ENCODE measurements at regions not wholly inside any gene's neighbourhood (a gene's known extent, or its start where the extent isn't known, plus 50 kb on each side); places are given as distances from the start of the nearest gene placed in this dataset.

- H3K27ac ChIP-seq (ENCODE audit: low read depth, low read length): no peak overlapping the region
- H3K36me3 ChIP-seq (ENCODE audit: insufficient read depth, low read length): no peaks in the 10 kb centered on the region
- no peak overlapping the region for H3K4me3 ChIP-seq (ENCODE audit: low read depth, low read length)
- H3K4me1 ChIP-seq (ENCODE audit: control insufficient read depth, insufficient read depth, low read length, unreplicated experiment): no peaks in the 10 kb centered on the region
- H3K79me2 ChIP-seq (ENCODE audit: control insufficient read depth, insufficient read depth, low read length, unreplicated experiment): no peaks in the 10 kb centered on the region
- no peak overlapping the region for H2AFZ ChIP-seq (ENCODE audit: low read length, unreplicated experiment)
- peaks cover 23% of the 10 kb centered on the region for H3K27me3 ChIP-seq (ENCODE audit: insufficient read depth, low read length)
Observed at GRCh38 chr10:44209811-44210210, 175.1 kb downstream of the CXCL12 start.

- no peak overlapping the region for H3K4me3 ChIP-seq (ENCODE audit: low read depth, low read length)
- no peaks in the 10 kb centered on the region for H3K79me2 ChIP-seq (ENCODE audit: control insufficient read depth, insufficient read depth, low read length, unreplicated experiment)
- no peaks in the 10 kb centered on the region for H3K4me1 ChIP-seq (ENCODE audit: control insufficient read depth, insufficient read depth, low read length, unreplicated experiment)
- no peak overlapping the region for H2AFZ ChIP-seq (ENCODE audit: low read length, unreplicated experiment)
- no peaks in the 10 kb centered on the region for H3K36me3 ChIP-seq (ENCODE audit: insufficient read depth, low read length)
- H3K27me3 ChIP-seq (ENCODE audit: insufficient read depth, low read length): peaks cover 27% of the 10 kb centered on the region
- H3K27ac ChIP-seq (ENCODE audit: low read depth, low read length): no peak overlapping the region
Observed at GRCh38 chr10:44207160-44207559, 177.7 kb downstream of the CXCL12 start.

GRCh38 chr10:44206127-44206818 lies 178.6 kb downstream of the CXCL12 start:
- Histone ChIP-seq H3K27ac (ENCODE audit: low read depth, low read length) (no peak overlapping the region), H3K79me2 (ENCODE audit: control insufficient read depth, insufficient read depth, low read length, unreplicated experiment) (no peaks in the 10 kb centered on the region), H3K4me1 (ENCODE audit: control insufficient read depth, insufficient read depth, low read length, unreplicated experiment) (no peaks in the 10 kb centered on the region), H3K4me3 (ENCODE audit: low read depth, low read length) (no peak overlapping the region), H3K27me3 (ENCODE audit: insufficient read depth, low read length) (peaks cover 25% of the 10 kb centered on the region), H3K36me3 (ENCODE audit: insufficient read depth, low read length) (no peaks in the 10 kb centered on the region), H2AFZ (ENCODE audit: low read length, unreplicated experiment) (no peak overlapping the region)

GRCh38 chr10:44205067-44205466 lies 179.8 kb downstream of the CXCL12 start:
- Histone ChIP-seq H3K36me3 (ENCODE audit: insufficient read depth, low read length) (no peaks in the 10 kb centered on the region), H3K27ac (ENCODE audit: low read depth, low read length) (no peak overlapping the region), H3K27me3 (ENCODE audit: insufficient read depth, low read length) (peaks cover 25% of the 10 kb centered on the region), H3K79me2 (ENCODE audit: control insufficient read depth, insufficient read depth, low read length, unreplicated experiment) (no peaks in the 10 kb centered on the region), H3K4me1 (ENCODE audit: control insufficient read depth, insufficient read depth, low read length, unreplicated experiment) (no peaks in the 10 kb centered on the region), H3K4me3 (ENCODE audit: low read depth, low read length) (no peak overlapping the region), H2AFZ (ENCODE audit: low read length, unreplicated experiment) (no peak overlapping the region)

GRCh38 chr10:44203535-44203934 lies 181.4 kb downstream of the CXCL12 start:
- peaks cover 25% of the 10 kb centered on the region for H3K27me3 ChIP-seq (ENCODE audit: insufficient read depth, low read length)
- no peaks in the 10 kb centered on the region for H3K79me2 ChIP-seq (ENCODE audit: control insufficient read depth, insufficient read depth, low read length, unreplicated experiment)
- H2AFZ ChIP-seq (ENCODE audit: low read length, unreplicated experiment): no peak overlapping the region
- H3K4me1 ChIP-seq (ENCODE audit: control insufficient read depth, insufficient read depth, low read length, unreplicated experiment): no peaks in the 10 kb centered on the region
- H3K4me3 ChIP-seq (ENCODE audit: low read depth, low read length): no peak overlapping the region
- H3K27ac ChIP-seq (ENCODE audit: low read depth, low read length): no peak overlapping the region
- no peaks in the 10 kb centered on the region for H3K36me3 ChIP-seq (ENCODE audit: insufficient read depth, low read length)

DNA sequence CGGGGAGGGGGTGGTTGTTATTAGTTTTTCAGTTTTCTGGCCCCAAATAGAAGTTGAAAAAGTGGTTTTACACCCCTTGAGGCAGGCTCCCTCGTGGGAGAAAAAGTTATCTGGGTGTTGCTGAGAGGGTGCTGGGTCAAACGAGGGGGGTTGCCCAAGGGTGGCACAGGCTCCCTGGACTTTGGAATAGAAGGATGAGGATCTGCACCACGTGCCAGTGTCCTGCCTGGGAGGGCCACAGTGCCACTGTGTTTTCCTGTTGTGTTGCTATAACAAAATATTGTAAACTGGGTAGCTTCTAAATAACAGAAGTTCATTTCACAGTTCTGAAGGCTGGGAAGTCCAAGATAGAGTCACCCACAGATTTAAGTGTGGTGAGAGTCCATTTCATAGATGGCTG lies 181.9 kb downstream of the CXCL12 start:
- peaks cover 25% of the 10 kb centered on the region for H3K27me3 ChIP-seq (ENCODE audit: insufficient read depth, low read length)
- no peaks in the 10 kb centered on the region for H3K4me1 ChIP-seq (ENCODE audit: control insufficient read depth, insufficient read depth, low read length, unreplicated experiment)
- no peaks in the 10 kb centered on the region for H3K36me3 ChIP-seq (ENCODE audit: insufficient read depth, low read length)
- H3K79me2 ChIP-seq (ENCODE audit: control insufficient read depth, insufficient read depth, low read length, unreplicated experiment): no peaks in the 10 kb centered on the region
- H3K27ac ChIP-seq (ENCODE audit: low read depth, low read length): no peak overlapping the region
- no peak overlapping the region for H2AFZ ChIP-seq (ENCODE audit: low read length, unreplicated experiment)
- no peak overlapping the region for H3K4me3 ChIP-seq (ENCODE audit: low read depth, low read length)

GRCh38 chr10:44201656-44202055 lies 183.2 kb downstream of the CXCL12 start:
- Histone ChIP-seq H3K27ac (ENCODE audit: low read depth, low read length) (no peak overlapping the region), H3K4me1 (ENCODE audit: control insufficient read depth, insufficient read depth, low read length, unreplicated experiment) (no peaks in the 10 kb centered on the region), H3K4me3 (ENCODE audit: low read depth, low read length) (no peak overlapping the region), H2AFZ (ENCODE audit: low read length, unreplicated experiment) (no peak overlapping the region), H3K27me3 (ENCODE audit: insufficient read depth, low read length) (peaks cover 25% of the 10 kb centered on the region), H3K79me2 (ENCODE audit: control insufficient read depth, insufficient read depth, low read length, unreplicated experiment) (no peaks in the 10 kb centered on the region), H3K36me3 (ENCODE audit: insufficient read depth, low read length) (no peaks in the 10 kb centered on the region)

- peaks cover 3% of the 10 kb centered on the region for H3K4me1 ChIP-seq (ENCODE audit: control insufficient read depth, insufficient read depth, low read length, unreplicated experiment)
- peaks cover 25% of the 10 kb centered on the region for H3K27me3 ChIP-seq (ENCODE audit: insufficient read depth, low read length)
- H3K79me2 ChIP-seq (ENCODE audit: control insufficient read depth, insufficient read depth, low read length, unreplicated experiment): no peaks in the 10 kb centered on the region
- H3K4me3 ChIP-seq (ENCODE audit: low read depth, low read length): no peak overlapping the region
- H3K36me3 ChIP-seq (ENCODE audit: insufficient read depth, low read length): no peaks in the 10 kb centered on the region
- no peak overlapping the region for H3K27ac ChIP-seq (ENCODE audit: low read depth, low read length)
- no peak overlapping the region for H2AFZ ChIP-seq (ENCODE audit: low read length, unreplicated experiment)
Observed at GRCh38 chr10:44201011-44201410, 183.9 kb downstream of the CXCL12 start.

- Histone ChIP-seq H3K4me3 (ENCODE audit: low read depth, low read length) (no peak overlapping the region), H3K36me3 (ENCODE audit: insufficient read depth, low read length) (no peaks in the 10 kb centered on the region), H3K27ac (ENCODE audit: low read depth, low read length) (no peak overlapping the region), H2AFZ (ENCODE audit: low read length, unreplicated experiment) (no peak overlapping the region), H3K4me1 (ENCODE audit: control insufficient read depth, insufficient read depth, low read length, unreplicated experiment) (peaks cover 12% of the 10 kb centered on the region), H3K79me2 (ENCODE audit: control insufficient read depth, insufficient read depth, low read length, unreplicated experiment) (no peaks in the 10 kb centered on the region), H3K27me3 (ENCODE audit: insufficient read depth, low read length) (peaks cover 20% of the 10 kb centered on the region)
Observed at GRCh38 chr10:44199991-44200655, 184.8 kb downstream of the CXCL12 start.

GRCh38 chr10:44199267-44199666 lies 185.6 kb downstream of the CXCL12 start:
- Histone ChIP-seq H3K4me3 (ENCODE audit: low read depth, low read length) (no peak overlapping the region), H3K27me3 (ENCODE audit: insufficient read depth, low read length) (peaks cover 12% of the 10 kb centered on the region; the same call in 1 of the 2 replicates), H3K27ac (ENCODE audit: low read depth, low read length) (no peak overlapping the region), H2AFZ (ENCODE audit: low read length, unreplicated experiment) (no peak overlapping the region), H3K36me3 (ENCODE audit: insufficient read depth, low read length) (no peaks in the 10 kb centered on the region), H3K79me2 (ENCODE audit: control insufficient read depth, insufficient read depth, low read length, unreplicated experiment) (no peaks in the 10 kb centered on the region), H3K4me1 (ENCODE audit: control insufficient read depth, insufficient read depth, low read length, unreplicated experiment) (peaks cover 16% of the 10 kb centered on the region)

GRCh38 chr10:44198780-44199097 lies 186.2 kb downstream of the CXCL12 start:
- Histone ChIP-seq H2AFZ (ENCODE audit: low read length, unreplicated experiment) (no peak overlapping the region), H3K79me2 (ENCODE audit: control insufficient read depth, insufficient read depth, low read length, unreplicated experiment) (no peaks in the 10 kb centered on the region), H3K27me3 (ENCODE audit: insufficient read depth, low read length) (peaks cover 14% of the 10 kb centered on the region), H3K36me3 (ENCODE audit: insufficient read depth, low read length) (no peaks in the 10 kb centered on the region), H3K4me1 (ENCODE audit: control insufficient read depth, insufficient read depth, low read length, unreplicated experiment) (peaks cover 16% of the 10 kb centered on the region), H3K4me3 (ENCODE audit: low read depth, low read length) (no peak overlapping the region), H3K27ac (ENCODE audit: low read depth, low read length) (no peak overlapping the region)

All from ACC112 (cell line).